WTC11 (cell line): ENCODE measurements at regions not wholly inside any gene's neighbourhood (a gene's known extent, or its start where the extent isn't known, plus 50 kb on each side); places are given as distances from the start of the nearest gene placed in this dataset.

Experiments
- ATAC-seq: fragments of 200-7000 bp; cut with Tn5 transposase; 2 replicates; pipeline ENCODE4 v1.10.0; 2021; ENCODE audit warnings: mild to moderate bottlenecking, moderate library complexity
- CTCF ChIA-PET: fragments of 300-600 bp; sonication (Branson Sonifier 250); formaldehyde crosslinking; loops from one replicate; lab custom pipeline; 2021; ENCODE audit warnings: antibody characterized with exemption; lab: Charles Lee
- POLR2A ChIA-PET: fragments of 350-600 bp; sonication (Branson Sonifier 250); formaldehyde crosslinking; loops from one replicate; lab custom pipeline; 2021; ENCODE audit warnings: antibody characterized with exemption; lab: Charles Lee
- DNase-seq: peaks from one replicate; pipeline ENCODE4 v3.0.0; 2021; ENCODE audit warnings: low spot score
- H3K27ac Mint-ChIP-seq: 2 replicates; pipeline ENCODE4 v1.8.0; 2021; ENCODE audit warnings: mixed read lengths
- H3K27me3 Mint-ChIP-seq: 2 replicates; pipeline ENCODE4 v1.8.0; 2021; ENCODE audit warnings: low read depth, mild to moderate bottlenecking, moderate library complexity, mixed read lengths
- H3K36me3 Mint-ChIP-seq: 2 replicates; pipeline ENCODE4 v1.8.0; 2021; ENCODE audit warnings: mixed read lengths
- H3K4me1 Mint-ChIP-seq: 2 replicates; pipeline ENCODE4 v1.8.0; 2022; ENCODE audit warnings: mixed read lengths
- H3K4me3 Mint-ChIP-seq: 2 replicates; pipeline ENCODE4 v1.8.0; 2021; ENCODE audit warnings: mild to moderate bottlenecking, moderate library complexity, mixed read lengths
- H3K9me3 Mint-ChIP-seq: 2 replicates; pipeline ENCODE4 v1.8.0; 2021; ENCODE audit warnings: mixed read lengths
- ATF2 ChIP-seq: sonication (generic); formaldehyde crosslinking; IDR thresholded peaks from 2 replicates; pipeline ENCODE4 v1.8.1; 2022; ENCODE audit warnings: low read depth, missing genetic modification reagents, borderline replicate concordance
- CBFB ChIP-seq: sonication (generic); formaldehyde crosslinking; IDR thresholded peaks from 2 replicates; pipeline ENCODE4 v1.8.1; 2022; ENCODE audit warnings: mild to moderate bottlenecking, low read depth, missing genetic modification reagents
- CREM ChIP-seq: sonication (generic); formaldehyde crosslinking; IDR thresholded peaks from 2 replicates; pipeline ENCODE4 v1.8.1; 2022; ENCODE audit warnings: mild to moderate bottlenecking, missing genetic modification reagents, moderate library complexity
- E2F1 ChIP-seq: sonication (generic); formaldehyde crosslinking; IDR thresholded peaks from 2 replicates; pipeline ENCODE4 v1.8.0; 2022; ENCODE audit warnings: mild to moderate bottlenecking, missing genetic modification reagents
- E2F4 ChIP-seq: sonication (generic); formaldehyde crosslinking; IDR thresholded peaks from 2 replicates; pipeline ENCODE4 v1.8.1; 2022; ENCODE audit warnings: low read depth, mild to moderate bottlenecking, moderate library complexity, missing genetic modification reagents, borderline replicate concordance
- ESRRA ChIP-seq: sonication (generic); formaldehyde crosslinking; IDR thresholded peaks from 2 replicates; pipeline ENCODE4 v1.8.1; 2022; ENCODE audit warnings: mild to moderate bottlenecking, missing genetic modification reagents, borderline replicate concordance
- FOXP1 ChIP-seq: sonication (generic); formaldehyde crosslinking; IDR thresholded peaks from 2 replicates; pipeline ENCODE4 v1.8.0; 2022; ENCODE audit warnings: missing genetic modification reagents, mild to moderate bottlenecking, moderate library complexity, borderline replicate concordance
- HMGA2 ChIP-seq: fragments of 250-450 bp; sonication (Bioruptor Pico); IDR thresholded peaks from 2 replicates; pipeline ENCODE4 v1.4.0; 2021; ENCODE audit warnings: mild to moderate bottlenecking, moderate library complexity
- KAT7 ChIP-seq: sonication (generic); formaldehyde crosslinking; IDR thresholded peaks from 2 replicates; pipeline ENCODE4 v1.8.1; 2023; ENCODE audit warnings: missing genetic modification reagents, mild to moderate bottlenecking, borderline replicate concordance
- NFYB ChIP-seq: sonication (generic); formaldehyde crosslinking; conservative IDR thresholded peaks from 2 replicates; pipeline ENCODE4 v1.8.0; 2022; ENCODE audit warnings: low read depth, missing genetic modification reagents
- SOX15 ChIP-seq: fragments of 250-450 bp; sonication (Bioruptor Pico); IDR thresholded peaks from 2 replicates; pipeline ENCODE4 v1.9.0; 2021; ENCODE audit warnings: mild to moderate bottlenecking
- ZNF121 ChIP-seq: sonication (generic); formaldehyde crosslinking; IDR thresholded peaks from 2 replicates; pipeline ENCODE4 v1.8.0; 2023; ENCODE audit warnings: missing genetic modification reagents
- ZNF219 ChIP-seq: sonication (generic); formaldehyde crosslinking; IDR thresholded peaks from 2 replicates; pipeline ENCODE4 v1.8.0; 2023; ENCODE audit warnings: missing genetic modification reagents, mild to moderate bottlenecking, borderline replicate concordance
- ZNF396 ChIP-seq: fragments of 250-450 bp; sonication (Bioruptor Pico); IDR thresholded peaks from 2 replicates; pipeline ENCODE4 v1.8.0; 2021; ENCODE audit warnings: mild to moderate bottlenecking, moderate library complexity, borderline replicate concordance
- ZNF671 ChIP-seq: fragments of 250-450 bp; sonication (Bioruptor Pico); IDR thresholded peaks from 2 replicates; pipeline ENCODE4 v1.8.0; 2021; ENCODE audit warnings: mild to moderate bottlenecking
- TF ChIP-seq, protein P1 (sequence below): sonication (generic); formaldehyde crosslinking; IDR thresholded peaks from 2 replicates; pipeline ENCODE4 v1.8.0; 2023; ENCODE audit warnings: missing genetic modification reagents, mild to moderate bottlenecking, borderline replicate concordance
- TF ChIP-seq, protein P2 (sequence below): fragments of 250-450 bp; sonication (Bioruptor Pico); IDR thresholded peaks from 2 replicates; pipeline ENCODE4 v1.8.0; 2021; ENCODE audit warnings: mild to moderate bottlenecking
- TF ChIP-seq, protein P3 (sequence below): sonication (generic); formaldehyde crosslinking; IDR thresholded peaks from 2 replicates; pipeline ENCODE4 v1.8.1; 2023; ENCODE audit warnings: mild to moderate bottlenecking, missing genetic modification reagents
- TF ChIP-seq, protein P4 (sequence below): sonication (generic); formaldehyde crosslinking; conservative IDR thresholded peaks from 2 replicates; pipeline ENCODE4 v1.8.1; 2023; ENCODE audit warnings: mild to moderate bottlenecking, low read depth, missing genetic modification reagents, moderate library complexity

DNA sequence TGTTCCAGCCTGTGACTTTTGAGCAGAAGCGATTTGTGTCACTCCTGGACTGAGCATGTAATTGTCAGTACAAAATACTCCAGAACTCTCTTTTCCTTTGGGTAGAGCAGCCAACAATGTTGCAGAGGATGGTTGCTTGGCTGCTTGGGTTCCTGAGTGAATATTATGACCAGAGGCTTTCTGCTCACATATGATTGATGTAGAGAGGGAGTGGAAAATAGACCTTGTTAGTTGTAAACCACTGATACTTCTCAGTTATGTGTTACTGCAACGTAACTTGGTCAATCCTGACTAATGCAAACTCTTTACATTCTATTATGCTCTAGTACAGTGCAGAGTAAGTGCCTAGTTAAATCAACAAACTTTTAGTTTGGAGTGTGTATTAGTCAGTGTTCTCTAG, 322.6 kb upstream of the KCNH8 start:
- Mint-ChIP-seq H3K27ac (no peak overlapping the region), H3K27me3 (no peaks in the 10 kb centered on the region), H3K4me1 (no peaks in the 10 kb centered on the region), H3K9me3 (peaks cover 19% of the 10 kb centered on the region), H3K4me3 (no peak overlapping the region), H3K36me3 (no peaks in the 10 kb centered on the region)
- ATAC-seq (no peak), DNase-seq (no peak)
- TF ChIP-seq E2F4 (no peak), ESRRA (CRISPR knock-in tag) (no peak), E2F1 (CRISPR knock-in tag) (no peak), CREM (CRISPR knock-in tag) (no peak), ZNF671 (no peak)
- TF ChIP-seq, protein P1, sequence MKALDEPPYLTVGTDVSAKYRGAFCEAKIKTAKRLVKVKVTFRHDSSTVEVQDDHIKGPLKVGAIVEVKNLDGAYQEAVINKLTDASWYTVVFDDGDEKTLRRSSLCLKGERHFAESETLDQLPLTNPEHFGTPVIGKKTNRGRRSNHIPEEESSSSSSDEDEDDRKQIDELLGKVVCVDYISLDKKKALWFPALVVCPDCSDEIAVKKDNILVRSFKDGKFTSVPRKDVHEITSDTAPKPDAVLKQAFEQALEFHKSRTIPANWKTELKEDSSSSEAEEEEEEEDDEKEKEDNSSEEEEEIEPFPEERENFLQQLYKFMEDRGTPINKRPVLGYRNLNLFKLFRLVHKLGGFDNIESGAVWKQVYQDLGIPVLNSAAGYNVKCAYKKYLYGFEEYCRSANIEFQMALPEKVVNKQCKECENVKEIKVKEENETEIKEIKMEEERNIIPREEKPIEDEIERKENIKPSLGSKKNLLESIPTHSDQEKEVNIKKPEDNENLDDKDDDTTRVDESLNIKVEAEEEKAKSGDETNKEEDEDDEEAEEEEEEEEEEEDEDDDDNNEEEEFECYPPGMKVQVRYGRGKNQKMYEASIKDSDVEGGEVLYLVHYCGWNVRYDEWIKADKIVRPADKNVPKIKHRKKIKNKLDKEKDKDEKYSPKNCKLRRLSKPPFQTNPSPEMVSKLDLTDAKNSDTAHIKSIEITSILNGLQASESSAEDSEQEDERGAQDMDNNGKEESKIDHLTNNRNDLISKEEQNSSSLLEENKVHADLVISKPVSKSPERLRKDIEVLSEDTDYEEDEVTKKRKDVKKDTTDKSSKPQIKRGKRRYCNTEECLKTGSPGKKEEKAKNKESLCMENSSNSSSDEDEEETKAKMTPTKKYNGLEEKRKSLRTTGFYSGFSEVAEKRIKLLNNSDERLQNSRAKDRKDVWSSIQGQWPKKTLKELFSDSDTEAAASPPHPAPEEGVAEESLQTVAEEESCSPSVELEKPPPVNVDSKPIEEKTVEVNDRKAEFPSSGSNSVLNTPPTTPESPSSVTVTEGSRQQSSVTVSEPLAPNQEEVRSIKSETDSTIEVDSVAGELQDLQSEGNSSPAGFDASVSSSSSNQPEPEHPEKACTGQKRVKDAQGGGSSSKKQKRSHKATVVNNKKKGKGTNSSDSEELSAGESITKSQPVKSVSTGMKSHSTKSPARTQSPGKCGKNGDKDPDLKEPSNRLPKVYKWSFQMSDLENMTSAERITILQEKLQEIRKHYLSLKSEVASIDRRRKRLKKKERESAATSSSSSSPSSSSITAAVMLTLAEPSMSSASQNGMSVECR (CRISPR knock-in tag) = no peak
- TF ChIP-seq, protein P2, sequence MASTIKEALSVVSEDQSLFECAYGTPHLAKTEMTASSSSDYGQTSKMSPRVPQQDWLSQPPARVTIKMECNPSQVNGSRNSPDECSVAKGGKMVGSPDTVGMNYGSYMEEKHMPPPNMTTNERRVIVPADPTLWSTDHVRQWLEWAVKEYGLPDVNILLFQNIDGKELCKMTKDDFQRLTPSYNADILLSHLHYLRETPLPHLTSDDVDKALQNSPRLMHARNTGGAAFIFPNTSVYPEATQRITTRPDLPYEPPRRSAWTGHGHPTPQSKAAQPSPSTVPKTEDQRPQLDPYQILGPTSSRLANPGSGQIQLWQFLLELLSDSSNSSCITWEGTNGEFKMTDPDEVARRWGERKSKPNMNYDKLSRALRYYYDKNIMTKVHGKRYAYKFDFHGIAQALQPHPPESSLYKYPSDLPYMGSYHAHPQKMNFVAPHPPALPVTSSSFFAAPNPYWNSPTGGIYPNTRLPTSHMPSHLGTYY (CRISPR knock-in tag) = no peak
- ChIA-PET CTCF (no interaction called here), POLR2A (no interaction called here)

- Mint-ChIP-seq H3K4me1 (peaks cover 7% of the 10 kb centered on the region; the same call in 1 of the 2 replicates), H3K4me3 (no peak overlapping the region), H3K27me3 (no peaks in the 10 kb centered on the region; the same call in 1 of the 2 replicates), H3K9me3 (no peaks in the 10 kb centered on the region; the same call in 1 of the 2 replicates), H3K27ac (no peak overlapping the region), H3K36me3 (no peaks in the 10 kb centered on the region)
- no peak for ATAC-seq
- POLR2A ChIA-PET = no interaction called here
- DNase-seq = no peak
- CTCF ChIA-PET = no interaction called here
- TF ChIP-seq ZNF671 = no peak
- TF ChIP-seq ZNF396 (CRISPR knock-in tag) = no peak
- no peak for TF ChIP-seq ZNF121 (CRISPR knock-in tag)
- TF ChIP-seq, protein P3, sequence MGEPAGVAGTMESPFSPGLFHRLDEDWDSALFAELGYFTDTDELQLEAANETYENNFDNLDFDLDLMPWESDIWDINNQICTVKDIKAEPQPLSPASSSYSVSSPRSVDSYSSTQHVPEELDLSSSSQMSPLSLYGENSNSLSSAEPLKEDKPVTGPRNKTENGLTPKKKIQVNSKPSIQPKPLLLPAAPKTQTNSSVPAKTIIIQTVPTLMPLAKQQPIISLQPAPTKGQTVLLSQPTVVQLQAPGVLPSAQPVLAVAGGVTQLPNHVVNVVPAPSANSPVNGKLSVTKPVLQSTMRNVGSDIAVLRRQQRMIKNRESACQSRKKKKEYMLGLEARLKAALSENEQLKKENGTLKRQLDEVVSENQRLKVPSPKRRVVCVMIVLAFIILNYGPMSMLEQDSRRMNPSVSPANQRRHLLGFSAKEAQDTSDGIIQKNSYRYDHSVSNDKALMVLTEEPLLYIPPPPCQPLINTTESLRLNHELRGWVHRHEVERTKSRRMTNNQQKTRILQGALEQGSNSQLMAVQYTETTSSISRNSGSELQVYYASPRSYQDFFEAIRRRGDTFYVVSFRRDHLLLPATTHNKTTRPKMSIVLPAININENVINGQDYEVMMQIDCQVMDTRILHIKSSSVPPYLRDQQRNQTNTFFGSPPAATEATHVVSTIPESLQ = no peak
- TF ChIP-seq ATF2 (CRISPR knock-in tag) = no peak
- no peak for TF ChIP-seq KAT7
- TF ChIP-seq, protein P4, sequence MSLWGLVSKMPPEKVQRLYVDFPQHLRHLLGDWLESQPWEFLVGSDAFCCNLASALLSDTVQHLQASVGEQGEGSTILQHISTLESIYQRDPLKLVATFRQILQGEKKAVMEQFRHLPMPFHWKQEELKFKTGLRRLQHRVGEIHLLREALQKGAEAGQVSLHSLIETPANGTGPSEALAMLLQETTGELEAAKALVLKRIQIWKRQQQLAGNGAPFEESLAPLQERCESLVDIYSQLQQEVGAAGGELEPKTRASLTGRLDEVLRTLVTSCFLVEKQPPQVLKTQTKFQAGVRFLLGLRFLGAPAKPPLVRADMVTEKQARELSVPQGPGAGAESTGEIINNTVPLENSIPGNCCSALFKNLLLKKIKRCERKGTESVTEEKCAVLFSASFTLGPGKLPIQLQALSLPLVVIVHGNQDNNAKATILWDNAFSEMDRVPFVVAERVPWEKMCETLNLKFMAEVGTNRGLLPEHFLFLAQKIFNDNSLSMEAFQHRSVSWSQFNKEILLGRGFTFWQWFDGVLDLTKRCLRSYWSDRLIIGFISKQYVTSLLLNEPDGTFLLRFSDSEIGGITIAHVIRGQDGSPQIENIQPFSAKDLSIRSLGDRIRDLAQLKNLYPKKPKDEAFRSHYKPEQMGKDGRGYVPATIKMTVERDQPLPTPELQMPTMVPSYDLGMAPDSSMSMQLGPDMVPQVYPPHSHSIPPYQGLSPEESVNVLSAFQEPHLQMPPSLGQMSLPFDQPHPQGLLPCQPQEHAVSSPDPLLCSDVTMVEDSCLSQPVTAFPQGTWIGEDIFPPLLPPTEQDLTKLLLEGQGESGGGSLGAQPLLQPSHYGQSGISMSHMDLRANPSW (CRISPR knock-in tag) = no peak
- no peak for TF ChIP-seq ZNF219 (CRISPR knock-in tag)
- TF ChIP-seq HMGA2 (CRISPR knock-in tag) = no peak
- no peak for TF ChIP-seq ESRRA (CRISPR knock-in tag)
- no peak for TF ChIP-seq E2F4
- no peak for TF ChIP-seq CBFB (CRISPR knock-in tag)
- no peak for TF ChIP-seq FOXP1 (CRISPR knock-in tag)
- no peak for TF ChIP-seq NFYB (CRISPR knock-in tag)
- TF ChIP-seq SOX15 (CRISPR knock-in tag) = no peak
Measured at GRCh38 chr3:18813300-18813699, 335.0 kb upstream of the KCNH8 start.
